Endothelial cell (in vitro differentiated cells): ENCODE measurements at regions not wholly inside any gene's neighbourhood (a gene's known extent, or its start where the extent isn't known, plus 50 kb on each side); places are given as distances from the start of the nearest gene placed in this dataset.

ENCODE experiments used
- DNase-seq: peaks from one replicate; pipeline ENCODE4 v3.0.0; 2021; ENCODE audit warnings: low spot score
- H3K27ac Mint-ChIP-seq: one replicate; pipeline ENCODE4 v1.8.0; 2021; ENCODE audit warnings: mixed read lengths, inconsistent platforms; ENCODE audit not compliant: unreplicated experiment
- H3K27me3 Mint-ChIP-seq: one replicate; pipeline ENCODE4 v1.8.0; 2021; ENCODE audit warnings: mild to moderate bottlenecking, moderate library complexity, mixed read lengths, inconsistent platforms; ENCODE audit not compliant: unreplicated experiment
- H3K36me3 Mint-ChIP-seq: one replicate; pipeline ENCODE4 v1.8.0; 2021; ENCODE audit warnings: mild to moderate bottlenecking, low read depth, mixed read lengths, inconsistent platforms; ENCODE audit not compliant: unreplicated experiment
- H3K4me1 Mint-ChIP-seq: one replicate; pipeline ENCODE4 v1.8.0; 2021; ENCODE audit warnings: mild to moderate bottlenecking, mixed read lengths, inconsistent platforms; ENCODE audit not compliant: unreplicated experiment
- H3K4me3 Mint-ChIP-seq: one replicate; pipeline ENCODE4 v1.8.0; 2021; ENCODE audit warnings: mild to moderate bottlenecking, mixed read lengths, inconsistent platforms; ENCODE audit not compliant: unreplicated experiment
- H3K9me3 Mint-ChIP-seq: one replicate; pipeline ENCODE4 v1.8.0; 2021; ENCODE audit warnings: mixed read lengths, inconsistent platforms; ENCODE audit not compliant: unreplicated experiment
- TF ChIP-seq, protein P1 (sequence below): fragments of 200-600 bp; sonication (generic); IDR thresholded peaks from one replicate; pipeline ENCODE4 v1.5.0; 2021; ENCODE audit warnings: antibody characterized with exemption; ENCODE audit not compliant: unreplicated experiment

DNA sequence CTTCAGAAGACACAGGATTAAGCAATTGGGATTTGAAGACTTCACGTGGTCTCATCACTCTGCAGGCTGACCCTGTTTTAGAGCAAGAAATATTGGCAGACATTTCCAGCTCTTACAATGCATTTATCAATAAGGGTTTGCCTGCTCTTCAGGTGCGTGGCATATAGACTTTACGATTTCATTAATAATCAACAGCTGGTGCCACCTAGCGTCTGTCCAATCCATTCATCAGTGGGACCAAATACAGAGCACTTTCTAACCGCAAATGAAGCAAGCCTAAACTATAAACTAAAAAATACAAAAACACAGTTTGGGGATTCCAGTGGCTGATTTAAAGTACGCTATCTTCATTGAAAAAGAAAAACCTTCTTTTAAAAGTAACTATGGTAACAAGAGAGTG, 125.4 kb upstream of the DMD start:
- no peak overlapping the region for H3K4me3 Mint-ChIP-seq

DNA sequence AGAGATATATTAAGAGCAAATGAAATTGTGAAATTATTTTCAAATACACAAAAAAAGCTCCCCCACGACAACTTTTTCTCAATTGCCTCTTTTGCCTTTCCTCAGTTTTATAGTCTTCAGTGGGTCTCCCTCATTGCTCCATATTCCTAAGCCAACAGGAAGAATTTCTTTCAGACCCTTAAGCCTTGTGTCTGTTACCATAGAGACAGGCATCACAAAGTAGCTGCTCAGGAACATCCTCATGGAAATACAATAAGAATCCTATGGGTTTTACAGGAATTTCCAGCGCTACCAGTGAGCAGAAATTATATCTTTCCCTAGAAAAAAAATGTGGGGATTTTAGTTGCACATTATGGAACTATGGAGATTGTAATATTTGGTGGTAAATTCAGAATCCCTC, 121.9 kb upstream of the DMD start:
- H3K4me3 Mint-ChIP-seq, result no peak overlapping the region
- no peaks in the 10 kb centered on the region for H3K4me1 Mint-ChIP-seq
- no peaks in the 10 kb centered on the region for H3K36me3 Mint-ChIP-seq
- TF ChIP-seq, protein P1, sequence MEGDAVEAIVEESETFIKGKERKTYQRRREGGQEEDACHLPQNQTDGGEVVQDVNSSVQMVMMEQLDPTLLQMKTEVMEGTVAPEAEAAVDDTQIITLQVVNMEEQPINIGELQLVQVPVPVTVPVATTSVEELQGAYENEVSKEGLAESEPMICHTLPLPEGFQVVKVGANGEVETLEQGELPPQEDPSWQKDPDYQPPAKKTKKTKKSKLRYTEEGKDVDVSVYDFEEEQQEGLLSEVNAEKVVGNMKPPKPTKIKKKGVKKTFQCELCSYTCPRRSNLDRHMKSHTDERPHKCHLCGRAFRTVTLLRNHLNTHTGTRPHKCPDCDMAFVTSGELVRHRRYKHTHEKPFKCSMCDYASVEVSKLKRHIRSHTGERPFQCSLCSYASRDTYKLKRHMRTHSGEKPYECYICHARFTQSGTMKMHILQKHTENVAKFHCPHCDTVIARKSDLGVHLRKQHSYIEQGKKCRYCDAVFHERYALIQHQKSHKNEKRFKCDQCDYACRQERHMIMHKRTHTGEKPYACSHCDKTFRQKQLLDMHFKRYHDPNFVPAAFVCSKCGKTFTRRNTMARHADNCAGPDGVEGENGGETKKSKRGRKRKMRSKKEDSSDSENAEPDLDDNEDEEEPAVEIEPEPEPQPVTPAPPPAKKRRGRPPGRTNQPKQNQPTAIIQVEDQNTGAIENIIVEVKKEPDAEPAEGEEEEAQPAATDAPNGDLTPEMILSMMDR, result no peak
- H3K27me3 Mint-ChIP-seq, result no peaks in the 10 kb centered on the region
- H3K9me3 Mint-ChIP-seq, result no peaks in the 10 kb centered on the region
- DNase-seq, result no peak
- H3K27ac Mint-ChIP-seq, result peak overlapping the region; percentile 74

More for the DNA sequence above, 125.4 kb upstream of the DMD start:
- Mint-ChIP-seq H3K9me3 (no peaks in the 10 kb centered on the region), H3K4me1 (no peaks in the 10 kb centered on the region), H3K27me3 (no peaks in the 10 kb centered on the region), H3K27ac (no peak overlapping the region), H3K36me3 (no peaks in the 10 kb centered on the region)
- TF ChIP-seq, protein P1, result no peak
- no peak for DNase-seq

DNA sequence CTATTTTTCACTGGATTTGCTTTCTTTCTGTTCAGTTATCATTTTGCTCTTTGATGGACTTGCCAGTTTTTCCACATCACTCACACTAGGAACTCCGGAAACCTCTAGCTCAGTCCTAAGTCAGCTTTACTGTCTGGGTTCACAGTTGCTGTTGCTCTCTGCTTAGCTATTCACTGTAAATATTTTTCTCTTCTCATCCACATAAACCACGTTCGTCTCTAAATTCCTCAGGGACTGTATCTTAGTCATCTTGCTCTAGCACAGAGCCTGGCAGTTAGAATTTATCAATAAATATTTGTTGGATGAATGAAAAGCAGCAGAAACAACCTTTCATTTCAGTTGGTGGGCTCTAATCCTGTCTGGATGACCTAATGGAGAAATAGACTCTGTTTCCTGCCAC, 119.4 kb upstream of the DMD start:
- Mint-ChIP-seq H3K27me3 (peaks cover 1% of the 10 kb centered on the region), H3K27ac (no peak overlapping the region), H3K4me3 (no peak overlapping the region), H3K4me1 (no peaks in the 10 kb centered on the region), H3K36me3 (no peaks in the 10 kb centered on the region), H3K9me3 (no peaks in the 10 kb centered on the region)
- DNase-seq, result no peak
- TF ChIP-seq, protein P1, result no peak

DNA sequence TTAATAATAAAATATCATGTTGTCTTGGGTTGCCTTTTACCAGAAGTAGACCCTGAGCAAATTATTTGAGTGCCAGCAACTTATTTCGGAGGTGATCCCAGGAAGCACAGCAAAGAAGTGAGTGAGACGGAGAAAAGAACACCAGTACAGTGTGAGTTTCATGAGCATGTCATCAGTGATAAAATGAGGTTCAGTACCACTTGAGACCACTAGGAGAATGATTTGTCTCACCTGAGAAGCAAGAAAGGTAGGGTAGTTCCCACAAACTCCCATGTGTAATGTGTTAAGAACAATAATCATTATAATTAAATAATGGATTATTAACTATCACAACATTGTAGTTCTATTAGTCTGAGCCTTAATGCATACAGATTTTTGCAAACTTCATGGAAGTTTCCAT, 112.8 kb upstream of the DMD start:
- DNase-seq, result no peak
- Mint-ChIP-seq H3K27me3 (peaks cover 1% of the 10 kb centered on the region), H3K4me3 (no peak overlapping the region), H3K27ac (no peak overlapping the region), H3K9me3 (no peaks in the 10 kb centered on the region), H3K36me3 (no peaks in the 10 kb centered on the region), H3K4me1 (no peaks in the 10 kb centered on the region)
- TF ChIP-seq, protein P1, result peak; percentile 33

DNA sequence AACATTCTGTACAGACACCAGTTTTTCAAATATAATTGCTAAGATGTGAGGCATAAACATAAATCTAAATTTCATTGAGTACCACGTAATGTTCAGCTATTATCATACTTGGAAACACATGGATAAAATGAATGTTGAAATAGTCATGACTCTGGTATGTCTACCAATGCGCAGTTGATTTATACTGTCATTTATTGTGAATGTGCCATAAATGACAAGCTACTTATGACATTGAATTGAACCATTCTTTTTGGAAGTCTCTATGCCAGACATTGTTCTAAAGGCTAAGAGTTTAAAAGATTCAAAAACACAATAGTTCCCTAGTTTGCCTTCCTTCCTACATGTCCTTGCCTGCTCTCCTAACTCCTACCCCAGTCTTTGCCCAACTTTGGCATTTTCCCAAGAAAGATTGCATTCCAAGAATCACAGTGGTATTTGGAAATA, 96.6 kb upstream of the DMD start:
- TF ChIP-seq, protein P1, result no peak
- Mint-ChIP-seq H3K4me3 (no peak overlapping the region), H3K27ac (no peak overlapping the region), H3K27me3 (no peaks in the 10 kb centered on the region), H3K9me3 (no peaks in the 10 kb centered on the region), H3K36me3 (no peaks in the 10 kb centered on the region), H3K4me1 (no peaks in the 10 kb centered on the region)
- DNase-seq, result no peak
